GM23338 (cell line): ENCODE measurements at regions not wholly inside any gene's neighbourhood (a gene's known extent, or its start where the extent isn't known, plus 50 kb on each side); places are given as distances from the start of the nearest gene placed in this dataset.

ENCODE experiments used
- ATAC-seq: fragments of 200-7000 bp; cut with Tn5 transposase; 3 replicates; pipeline ENCODE4 v1.9.1; 2020
- DNase-seq: peaks from one replicate; pipeline ENCODE4 v3.0.0-alpha.2; 2015; ENCODE audit warnings: low spot score
- H2AFZ ChIP-seq: fragments of 200-600 bp; sonication (generic); 2 replicates; pipeline ENCODE4 v1.8.0; 2016; ENCODE audit warnings: antibody characterized with exemption, mild to moderate bottlenecking, moderate library complexity
- H3F3A ChIP-seq: fragments of 200-600 bp; sonication (generic); replicated peaks from 2 replicates; pipeline ENCODE4 v1.8.0; 2017; ENCODE audit warnings: antibody characterized with exemption, mixed run types, low read depth
- H3K27ac ChIP-seq: fragments of 200-600 bp; sonication (generic); 2 replicates; pipeline ENCODE4 v1.6.1; 2016; ENCODE audit warnings: low read depth
- H3K27me3 ChIP-seq: fragments of 200-600 bp; sonication (generic); 2 replicates; pipeline ENCODE4 v1.8.0; 2016; ENCODE audit warnings: mild to moderate bottlenecking, mixed run types, moderate library complexity; ENCODE audit not compliant: insufficient read depth
- H3K36me3 ChIP-seq: fragments of 200-600 bp; sonication (generic); 2 replicates; pipeline ENCODE4 v1.8.0; 2016; ENCODE audit warnings: mild to moderate bottlenecking; ENCODE audit not compliant: insufficient read depth
- H3K4me1 ChIP-seq: fragments of 200-600 bp; sonication (generic); 2 replicates; pipeline ENCODE4 v1.8.0; 2016; ENCODE audit warnings: mild to moderate bottlenecking, moderate library complexity; ENCODE audit not compliant: insufficient read depth
- H3K4me2 ChIP-seq: fragments of 200-600 bp; sonication (generic); 2 replicates; pipeline ENCODE4 v1.7.1; 2017; ENCODE audit warnings: mixed run types
- H3K4me3 ChIP-seq: fragments of 200-600 bp; sonication (generic); 2 replicates; pipeline ENCODE4 v1.6.1; 2016; ENCODE audit warnings: mixed run types
- H3K79me2 ChIP-seq: fragments of 200-600 bp; sonication (generic); replicated peaks from 2 replicates; pipeline ENCODE4 v1.8.0; 2017; ENCODE audit warnings: mild to moderate bottlenecking; ENCODE audit not compliant: insufficient read depth
- H3K9me2 ChIP-seq: fragments of 200-600 bp; sonication (generic); 2 replicates; pipeline ENCODE4 v1.8.0; 2017; ENCODE audit not compliant: insufficient read depth
- H4K20me1 ChIP-seq: fragments of 200-600 bp; sonication (generic); replicated peaks from 2 replicates; pipeline ENCODE4 v1.8.0; 2017; ENCODE audit warnings: mild to moderate bottlenecking; ENCODE audit not compliant: insufficient read depth
- H3K27ac Mint-ChIP-seq: 2 replicates; pipeline ENCODE4 v1.8.0; 2020; ENCODE audit warnings: inconsistent platforms, mild to moderate bottlenecking, moderate library complexity, mixed read lengths
- H3K27me3 Mint-ChIP-seq: 3 replicates; pipeline ENCODE4 v1.8.0; 2022; ENCODE audit warnings: low read depth, mild to moderate bottlenecking, moderate library complexity, mixed read lengths, inconsistent platforms; ENCODE audit not compliant: insufficient read depth, poor library complexity
- H3K36me3 Mint-ChIP-seq: 3 replicates; pipeline ENCODE4 v1.8.0; 2021; ENCODE audit warnings: low read depth, mild to moderate bottlenecking, inconsistent platforms, moderate library complexity, mixed read lengths
- H3K4me1 Mint-ChIP-seq: 3 replicates; pipeline ENCODE4 v1.8.0; 2020; ENCODE audit warnings: mild to moderate bottlenecking, inconsistent platforms, mixed read lengths
- H3K4me3 Mint-ChIP-seq: 3 replicates; pipeline ENCODE4 v1.8.0; 2021; ENCODE audit warnings: moderate library complexity, mild to moderate bottlenecking, inconsistent platforms, mixed read lengths
- H3K9me3 Mint-ChIP-seq: 3 replicates; pipeline ENCODE4 v1.8.0; 2020; ENCODE audit warnings: moderate library complexity, mild to moderate bottlenecking, inconsistent platforms, mixed read lengths
- CREB1 ChIP-seq: fragments of 250-450 bp; sonication (Bioruptor Pico); IDR thresholded peaks from 2 replicates; pipeline ENCODE4 v1.5.0; 2020; ENCODE audit warnings: low read depth, mild to moderate bottlenecking, moderate library complexity
- CTCF ChIP-seq, 2 experiments: fragments of 200-600 bp in 1 of 2; sonication (generic) in 1 of 2; conservative IDR thresholded peaks; 2 replicates each; pipeline versions ENCODE4 v1.5.1 to v1.6.1; 2016 to 2017; ENCODE audit warnings: antibody characterized with exemption in 2 of 2, low read depth in 2 of 2, mild to moderate bottlenecking in 2 of 2, moderate library complexity in 1 of 2
- EZH2 ChIP-seq: fragments of 200-600 bp; sonication (generic); IDR thresholded peaks from one replicate; pipeline ENCODE4 v1.8.0; 2017; ENCODE audit warnings: antibody characterized with exemption, mild to moderate bottlenecking, low read depth; ENCODE audit not compliant: unreplicated experiment
- EZH2phosphoT487 ChIP-seq: fragments of 200-600 bp; sonication (generic); IDR thresholded peaks from one replicate; pipeline ENCODE4 v1.8.1; 2018; ENCODE audit warnings: antibody characterized with exemption; ENCODE audit not compliant: unreplicated experiment
- JUNB ChIP-seq: IDR thresholded peaks from one replicate; pipeline ENCODE4 v1.6.1; 2016; ENCODE audit warnings: antibody characterized with exemption; ENCODE audit not compliant: unreplicated experiment
- NANOG ChIP-seq: IDR thresholded peaks from 2 replicates; pipeline ENCODE4 v1.6.1; 2016; ENCODE audit warnings: antibody characterized with exemption, borderline replicate concordance
- POLR2AphosphoS5 ChIP-seq: IDR thresholded peaks from 2 replicates; pipeline ENCODE4 v1.6.1; 2016; ENCODE audit warnings: antibody characterized with exemption, low read depth
- REST ChIP-seq: IDR thresholded peaks from one replicate; pipeline ENCODE4 v1.6.1; 2018; ENCODE audit warnings: antibody characterized with exemption; ENCODE audit not compliant: unreplicated experiment
- STAT1 ChIP-seq: IDR thresholded peaks from one replicate; pipeline ENCODE4 v1.6.1; 2016; ENCODE audit warnings: antibody characterized with exemption; ENCODE audit not compliant: unreplicated experiment
- ZNF114 ChIP-seq: fragments of 250-450 bp; sonication (Bioruptor Pico); IDR thresholded peaks from 2 replicates; pipeline ENCODE4 v1.5.0; 2020; ENCODE audit warnings: mild to moderate bottlenecking, moderate library complexity
- ZNF331 ChIP-seq: fragments of 250-450 bp; sonication (Bioruptor Pico); IDR thresholded peaks from 2 replicates; pipeline ENCODE4 v1.5.0; 2020; ENCODE audit warnings: low read depth, mild to moderate bottlenecking, moderate library complexity
- ZNF462 ChIP-seq: fragments of 250-450 bp; sonication (Bioruptor Pico); IDR thresholded peaks from 2 replicates; pipeline ENCODE4 v1.5.0; 2020; ENCODE audit warnings: mild to moderate bottlenecking, moderate library complexity
- TF ChIP-seq, protein P1 (sequence below): IDR thresholded peaks from 2 replicates; pipeline ENCODE4 v1.6.1; 2016; ENCODE audit warnings: antibody characterized with exemption

GRCh38 chr2:129101186-129101585, 782.5 kb upstream of the HS6ST1 start:
- DNase-seq: no peak
- H4K20me1 ChIP-seq: no peaks in the 10 kb centered on the region
- no peak overlapping the region for H3K4me2 ChIP-seq
- H3K27me3 ChIP-seq: no peaks in the 10 kb centered on the region
- H3K36me3 Mint-ChIP-seq: no peaks in the 10 kb centered on the region
- no peaks in the 10 kb centered on the region; the same call in 2 of the 3 replicates for H3K9me3 Mint-ChIP-seq
- H3K27ac Mint-ChIP-seq: no peak overlapping the region
- H3K4me1 ChIP-seq: no peaks in the 10 kb centered on the region
- H3K4me3 Mint-ChIP-seq: no peak overlapping the region
- H3K79me2 ChIP-seq: no peaks in the 10 kb centered on the region
- TF ChIP-seq ZNF114 (CRISPR knock-in tag) (no peak), ZNF331 (CRISPR knock-in tag) (no peak), CTCF (conservative IDR thresholded peaks at IDR 0.05; ENCODE audit: low read depth in 2 of 2) (no peak), EZH2phosphoT487 (no peak), REST (no peak), STAT1 (no peak), JUNB (no peak), EZH2 (no peak), ZNF462 (CRISPR knock-in tag) (no peak), NANOG (no peak), CREB1 (CRISPR knock-in tag) (no peak), POLR2AphosphoS5 (no peak)
- TF ChIP-seq, protein P1, sequence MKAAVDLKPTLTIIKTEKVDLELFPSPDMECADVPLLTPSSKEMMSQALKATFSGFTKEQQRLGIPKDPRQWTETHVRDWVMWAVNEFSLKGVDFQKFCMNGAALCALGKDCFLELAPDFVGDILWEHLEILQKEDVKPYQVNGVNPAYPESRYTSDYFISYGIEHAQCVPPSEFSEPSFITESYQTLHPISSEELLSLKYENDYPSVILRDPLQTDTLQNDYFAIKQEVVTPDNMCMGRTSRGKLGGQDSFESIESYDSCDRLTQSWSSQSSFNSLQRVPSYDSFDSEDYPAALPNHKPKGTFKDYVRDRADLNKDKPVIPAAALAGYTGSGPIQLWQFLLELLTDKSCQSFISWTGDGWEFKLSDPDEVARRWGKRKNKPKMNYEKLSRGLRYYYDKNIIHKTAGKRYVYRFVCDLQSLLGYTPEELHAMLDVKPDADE: no peak
- H2AFZ ChIP-seq: no peak overlapping the region
- H3K4me1 Mint-ChIP-seq: peaks cover 6% of the 10 kb centered on the region; the same call in 2 of the 3 replicates
- no peak overlapping the region for H3K27ac ChIP-seq
- no peaks in the 10 kb centered on the region for H3F3A ChIP-seq
- no peak overlapping the region for H3K4me3 ChIP-seq
- H3K27me3 Mint-ChIP-seq: peaks cover 1% of the 10 kb centered on the region
- H3K9me2 ChIP-seq: 0 out of 2 replicates have a peak, but pooled peaks cover 6% of the 10 kb centered on the region
- no peaks in the 10 kb centered on the region for H3K36me3 ChIP-seq
- ATAC-seq: no peak
